RWPE2 (cell line): ENCODE measurements at regions not wholly inside any gene's neighbourhood (a gene's known extent, or its start where the extent isn't known, plus 50 kb on each side); places are given as distances from the start of the nearest gene placed in this dataset.

ENCODE experiments used
- ATAC-seq: fragments of 200-7000 bp; cut with Tn5 transposase; 3 replicates; pipeline ENCODE4 v1.9.1; 2021; ENCODE audit warnings: low read depth
- DNase-seq: peaks from one replicate; pipeline ENCODE4 v3.0.0-alpha.2; 2020; ENCODE audit warnings: low spot score
- H3K27ac ChIP-seq: fragments of 450-650 bp; 2 replicates; pipeline ENCODE4 v1.5.1; 2017; ENCODE audit warnings: mild to moderate bottlenecking; ENCODE audit not compliant: poor library complexity, severe bottlenecking
- H3K27me3 ChIP-seq: fragments of 250-450 bp; sonication (Bioruptor Pico); 2 replicates; pipeline ENCODE4 v1.5.1; 2021; ENCODE audit warnings: mild to moderate bottlenecking, moderate library complexity; ENCODE audit not compliant: insufficient read depth, poor library complexity, severe bottlenecking
- H3K36me3 ChIP-seq: fragments of 250-450 bp; sonication (Bioruptor Pico); 2 replicates; pipeline ENCODE4 v1.5.1; 2020; ENCODE audit warnings: low read depth, mild to moderate bottlenecking, moderate library complexity
- H3K4me1 ChIP-seq: fragments of 250-450 bp; sonication (Bioruptor Pico); 2 replicates; pipeline ENCODE4 v1.5.1; 2021; ENCODE audit warnings: mild to moderate bottlenecking, moderate library complexity; ENCODE audit not compliant: insufficient read depth, poor library complexity, severe bottlenecking
- H3K4me3 ChIP-seq: fragments of 250-450 bp; sonication (Bioruptor Pico); 2 replicates; pipeline ENCODE4 v1.5.1; 2021; ENCODE audit warnings: mild to moderate bottlenecking, moderate library complexity; ENCODE audit not compliant: severe bottlenecking
- H3K9me3 ChIP-seq: fragments of 250-450 bp; sonication (Bioruptor Pico); 2 replicates; pipeline ENCODE4 v1.5.1; 2021; ENCODE audit warnings: mild to moderate bottlenecking, moderate library complexity; ENCODE audit not compliant: severe bottlenecking
- TF ChIP-seq, protein P1 (sequence below): fragments of 450-650 bp; IDR thresholded peaks from one replicate; pipeline ENCODE4 v1.5.1; 2017; ENCODE audit warnings: mild to moderate bottlenecking, moderate library complexity; ENCODE audit not compliant: poor library complexity, severe bottlenecking

DNA sequence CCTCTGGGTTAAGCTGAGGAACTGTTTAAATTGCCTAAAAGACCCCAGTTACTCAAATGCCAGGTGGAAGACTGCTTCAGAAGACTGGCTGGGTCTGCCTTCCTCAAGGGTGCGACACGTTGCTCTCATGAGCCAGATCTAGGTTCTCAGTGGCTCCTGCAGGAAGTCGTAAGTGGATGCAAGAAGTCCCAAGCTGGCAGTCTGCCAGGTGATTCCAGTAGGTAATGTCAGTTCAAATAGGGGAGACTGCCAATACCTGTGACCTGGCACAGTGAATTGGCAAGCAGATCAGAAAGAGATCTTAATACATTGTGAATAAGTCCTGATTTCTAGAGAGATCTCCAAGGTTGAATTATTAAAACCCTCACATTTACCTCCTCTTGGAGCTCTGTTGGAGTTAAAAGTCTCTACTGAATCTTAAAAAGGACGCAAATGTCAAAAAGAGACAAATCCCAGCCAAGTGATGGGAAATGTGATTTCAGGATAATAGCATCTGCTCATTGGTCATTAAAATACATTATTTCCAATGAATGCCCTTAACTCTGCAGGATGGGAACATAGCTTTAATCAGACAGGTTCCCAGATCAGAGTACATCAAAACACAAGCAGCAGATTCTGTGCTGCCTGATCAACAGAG is 98.8 kb upstream of the FRMD6 start:
- H3K27ac ChIP-seq, result peak overlapping the region; percentile 100
- DNase-seq, result peak; percentile 91
- ATAC-seq, result peak; percentile 62
- no peaks in the 10 kb centered on the region for H3K9me3 ChIP-seq
- TF ChIP-seq, protein P1, sequence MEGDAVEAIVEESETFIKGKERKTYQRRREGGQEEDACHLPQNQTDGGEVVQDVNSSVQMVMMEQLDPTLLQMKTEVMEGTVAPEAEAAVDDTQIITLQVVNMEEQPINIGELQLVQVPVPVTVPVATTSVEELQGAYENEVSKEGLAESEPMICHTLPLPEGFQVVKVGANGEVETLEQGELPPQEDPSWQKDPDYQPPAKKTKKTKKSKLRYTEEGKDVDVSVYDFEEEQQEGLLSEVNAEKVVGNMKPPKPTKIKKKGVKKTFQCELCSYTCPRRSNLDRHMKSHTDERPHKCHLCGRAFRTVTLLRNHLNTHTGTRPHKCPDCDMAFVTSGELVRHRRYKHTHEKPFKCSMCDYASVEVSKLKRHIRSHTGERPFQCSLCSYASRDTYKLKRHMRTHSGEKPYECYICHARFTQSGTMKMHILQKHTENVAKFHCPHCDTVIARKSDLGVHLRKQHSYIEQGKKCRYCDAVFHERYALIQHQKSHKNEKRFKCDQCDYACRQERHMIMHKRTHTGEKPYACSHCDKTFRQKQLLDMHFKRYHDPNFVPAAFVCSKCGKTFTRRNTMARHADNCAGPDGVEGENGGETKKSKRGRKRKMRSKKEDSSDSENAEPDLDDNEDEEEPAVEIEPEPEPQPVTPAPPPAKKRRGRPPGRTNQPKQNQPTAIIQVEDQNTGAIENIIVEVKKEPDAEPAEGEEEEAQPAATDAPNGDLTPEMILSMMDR, result peak; percentile 4
- H3K27me3 ChIP-seq, result no peaks in the 10 kb centered on the region
- H3K4me3 ChIP-seq, result no peak overlapping the region
- H3K4me1 ChIP-seq, result peaks cover 46% of the 10 kb centered on the region
- H3K36me3 ChIP-seq, result peaks cover 11% of the 10 kb centered on the region

DNA sequence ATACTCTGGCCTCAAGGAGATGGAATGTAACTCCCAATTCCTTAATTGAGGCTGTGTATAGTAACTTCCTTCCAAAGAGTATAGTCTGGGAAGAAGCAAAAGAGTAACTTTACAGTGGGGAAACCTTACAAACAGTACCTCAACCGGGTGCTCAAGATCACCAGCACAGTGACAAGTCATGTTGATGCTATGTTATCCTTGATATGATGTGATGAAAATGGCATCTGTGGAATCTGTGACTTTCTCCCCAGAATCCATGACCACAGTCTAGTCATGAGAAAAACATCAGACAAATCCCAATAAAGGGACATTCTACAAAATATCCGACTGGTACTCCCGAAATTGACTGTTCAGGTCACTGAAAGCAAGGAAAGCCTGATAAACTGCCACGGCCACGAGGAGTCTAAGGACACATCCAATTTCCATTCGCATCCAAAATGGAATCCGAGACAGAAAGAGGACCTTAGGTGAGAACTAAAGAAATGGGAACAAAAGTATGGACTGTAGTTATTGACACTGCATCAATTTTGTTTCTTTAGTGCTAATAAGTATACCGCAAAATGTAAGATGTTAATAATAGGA is 97.3 kb upstream of the FRMD6 start:
- ATAC-seq, result peak; percentile 80

DNA sequence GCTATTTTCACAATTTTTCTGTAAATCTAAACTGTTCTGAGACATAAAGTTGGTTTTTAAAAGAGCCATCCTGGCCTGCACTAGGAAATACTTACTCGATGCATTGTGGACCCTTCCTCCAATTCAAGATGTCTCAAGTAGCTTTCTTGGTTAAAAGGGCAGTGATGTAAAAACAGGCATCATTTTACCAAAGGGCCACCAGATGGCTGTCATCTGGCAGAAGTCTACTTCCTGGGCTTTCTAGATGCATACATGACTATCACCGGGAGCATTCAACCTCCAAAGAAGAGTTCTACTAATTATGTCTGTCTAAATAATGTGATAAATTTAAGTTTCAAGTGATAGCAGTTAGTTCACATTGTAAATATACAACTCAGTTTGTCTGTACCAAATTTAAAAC is 96.8 kb upstream of the FRMD6 start:
- ATAC-seq (no peak), DNase-seq (no peak)
- Histone ChIP-seq H3K27me3 (no peaks in the 10 kb centered on the region), H3K4me3 (no peak overlapping the region), H3K27ac (peak overlapping the region; percentile 100), H3K9me3 (no peaks in the 10 kb centered on the region), H3K36me3 (peaks cover 7% of the 10 kb centered on the region), H3K4me1 (peaks cover 38% of the 10 kb centered on the region)
- TF ChIP-seq, protein P1, result peak; percentile 26

More for the DNA sequence above, 97.3 kb upstream of the FRMD6 start:
- Histone ChIP-seq H3K36me3 (peaks cover 7% of the 10 kb centered on the region; the same call in 1 of the 2 replicates), H3K9me3 (no peaks in the 10 kb centered on the region), H3K27me3 (no peaks in the 10 kb centered on the region), H3K27ac (peak overlapping the region; percentile 100), H3K4me1 (peaks cover 38% of the 10 kb centered on the region), H3K4me3 (no peak overlapping the region)
- no peak for DNase-seq
- TF ChIP-seq, protein P1, result no peak

DNA sequence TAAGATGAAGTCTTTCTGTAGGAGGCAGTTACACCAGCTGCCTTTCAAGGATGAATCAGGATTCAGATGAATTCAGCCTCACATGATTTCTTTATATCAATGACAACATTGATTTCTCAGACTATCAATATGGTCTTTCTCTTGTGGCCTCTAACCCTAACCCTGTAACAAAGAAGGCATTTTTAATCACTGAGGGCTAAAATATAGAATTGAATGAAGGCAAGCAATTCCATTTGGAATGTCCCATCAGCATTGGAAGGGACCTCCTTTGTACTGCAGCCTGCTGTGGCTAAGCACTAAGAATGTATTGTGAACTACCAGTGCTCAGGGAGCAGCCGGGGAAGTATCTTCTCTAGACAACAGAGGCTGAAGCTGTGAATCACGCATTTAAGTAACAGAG is 90.6 kb upstream of the FRMD6 start:
- no peak for ATAC-seq
- TF ChIP-seq, protein P1, result no peak
- H3K4me1 ChIP-seq, result peaks cover 36% of the 10 kb centered on the region

DNA sequence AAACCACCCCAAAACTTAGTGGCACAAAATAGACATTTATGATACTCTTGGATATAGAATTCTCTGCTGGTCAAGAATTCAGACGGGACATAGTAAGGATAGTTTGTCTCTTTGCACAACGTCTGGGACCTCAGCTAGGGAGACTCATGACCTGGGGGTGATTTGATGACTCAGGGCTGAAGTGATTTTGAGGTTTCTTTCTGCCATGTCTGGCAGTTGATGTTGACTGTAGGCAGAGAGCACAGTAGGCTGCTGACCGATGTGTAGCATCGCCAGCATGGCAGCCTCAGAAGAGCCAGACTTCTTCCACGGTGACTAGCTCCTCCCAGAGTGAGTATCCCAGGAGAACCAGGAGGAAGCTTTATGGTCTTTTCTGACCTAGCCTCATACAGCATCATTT is 88.9 kb upstream of the FRMD6 start:
- H3K36me3 ChIP-seq, result no peaks in the 10 kb centered on the region; the same call in none of the 2 replicates
- ATAC-seq (peak; percentile 33; the same call in 2 of the 3 replicates), DNase-seq (no peak)
- TF ChIP-seq, protein P1, result no peak
- H3K27me3 ChIP-seq, result no peaks in the 10 kb centered on the region
- no peak overlapping the region for H3K4me3 ChIP-seq
- H3K4me1 ChIP-seq, result peaks cover 42% of the 10 kb centered on the region
- no peaks in the 10 kb centered on the region for H3K9me3 ChIP-seq
- H3K27ac ChIP-seq, result peak overlapping the region; percentile 78

More for the DNA sequence above, 90.6 kb upstream of the FRMD6 start:
- no peak for DNase-seq
- H3K36me3 ChIP-seq, result no peaks in the 10 kb centered on the region; the same call in none of the 2 replicates
- H3K9me3 ChIP-seq, result no peaks in the 10 kb centered on the region
- no peak overlapping the region for H3K4me3 ChIP-seq
- no peaks in the 10 kb centered on the region for H3K27me3 ChIP-seq
- H3K27ac ChIP-seq, result peak overlapping the region; percentile 25
